Fibroblast of lung (primary cell): ENCODE measurements at regions not wholly inside any gene's neighbourhood (a gene's known extent, or its start where the extent isn't known, plus 50 kb on each side); places are given as distances from the start of the nearest gene placed in this dataset.

Experiments used
- CTCF ChIP-seq, 2 donors: IDR thresholded peaks in 1 of 2; conservative IDR thresholded peaks in 1 of 2; 1 replicate in 1 of 2; 2 replicates in 1 of 2; pipeline ENCODE4 v1.5.1; 2011 to 2012; ENCODE audit warnings: low read length in 2 of 2, control low read depth in 1 of 2, inconsistent platforms in 1 of 2, low read depth in 1 of 2, mild to moderate bottlenecking in 1 of 2
- EZH2 ChIP-seq: IDR thresholded peaks from 2 replicates; pipeline ENCODE4 v1.5.1; 2012; ENCODE audit warnings: low read length, control low read depth, mild to moderate bottlenecking; ENCODE audit errors: missing control alignments

- TF ChIP-seq CTCF (conservative IDR thresholded peaks at IDR 0.05 in 1 of 2, IDR thresholded peaks at IDR 0.05 in 1 of 2; ENCODE audit: low read depth in 1 of 2, low read length in 2 of 2) (no peak), EZH2 (no peak)
These were observed 465.3 kb upstream of the PTBP2 start for GRCh38 chr1:96256130-96256790.
